Activated T-helper 17 cell treated with anti-CD3 and anti-CD28 coated beads, Interleukin-2, amount 50 U/mL, for 72 hours (primary cell): ENCODE measurements at regions not wholly inside any gene's neighbourhood (a gene's known extent, or its start where the extent isn't known, plus 50 kb on each side); places are given as distances from the start of the nearest gene placed in this dataset.

Experiments used
- ATAC-seq: fragments of 150-1000 bp; cut with Tn5 transposase; replicated peaks from 2 replicates; pipeline ENCODE4 v1.10.0; 2021; ENCODE audit warnings: mild to moderate bottlenecking, moderate library complexity
- H3K27ac Mint-ChIP-seq: one replicate; pipeline ENCODE4 v1.8.0; 2022; ENCODE audit warnings: mixed read lengths
- H3K27me3 Mint-ChIP-seq: one replicate; pipeline ENCODE4 v1.8.0; 2022; ENCODE audit warnings: mixed read lengths
- H3K36me3 Mint-ChIP-seq: one replicate; pipeline ENCODE4 v1.8.0; 2022; ENCODE audit warnings: low read depth, mild to moderate bottlenecking, mixed read lengths
- H3K4me1 Mint-ChIP-seq: one replicate; pipeline ENCODE4 v1.8.0; 2022; ENCODE audit warnings: mixed read lengths
- H3K4me3 Mint-ChIP-seq: one replicate; pipeline ENCODE4 v1.8.0; 2022; ENCODE audit warnings: mild to moderate bottlenecking, mixed read lengths
- H3K9me3 Mint-ChIP-seq: one replicate; pipeline ENCODE4 v1.8.0; 2022; ENCODE audit warnings: mixed read lengths

GRCh38 chr10:29100505-29100904 is 188.4 kb upstream of the LYZL1 start:
- Mint-ChIP-seq H3K27ac (no peak overlapping the region), H3K4me3 (no peak overlapping the region), H3K36me3 (no peaks in the 10 kb centered on the region), H3K9me3 (peaks cover 11% of the 10 kb centered on the region), H3K4me1 (no peaks in the 10 kb centered on the region), H3K27me3 (peaks cover 22% of the 10 kb centered on the region)
- no peak for ATAC-seq

- Mint-ChIP-seq H3K36me3 (no peaks in the 10 kb centered on the region), H3K4me3 (no peak overlapping the region), H3K27me3 (peaks cover 29% of the 10 kb centered on the region), H3K9me3 (peaks cover 8% of the 10 kb centered on the region), H3K27ac (no peak overlapping the region), H3K4me1 (no peaks in the 10 kb centered on the region)
- no peak for ATAC-seq
Observed at GRCh38 chr10:29102233-29102632, 186.6 kb upstream of the LYZL1 start.

- H3K4me3 Mint-ChIP-seq = no peak overlapping the region
- no peaks in the 10 kb centered on the region for H3K36me3 Mint-ChIP-seq
- H3K27ac Mint-ChIP-seq = no peak overlapping the region
- peaks cover 29% of the 10 kb centered on the region for H3K27me3 Mint-ChIP-seq
- ATAC-seq = no peak
- H3K4me1 Mint-ChIP-seq = no peaks in the 10 kb centered on the region
- H3K9me3 Mint-ChIP-seq = peaks cover 8% of the 10 kb centered on the region
Observed at GRCh38 chr10:29102636-29103035, 186.2 kb upstream of the LYZL1 start.

GRCh38 chr10:29104661-29105399 is 184.0 kb upstream of the LYZL1 start:
- H3K4me1 Mint-ChIP-seq = no peaks in the 10 kb centered on the region
- peaks cover 29% of the 10 kb centered on the region for H3K27me3 Mint-ChIP-seq
- no peak overlapping the region for H3K4me3 Mint-ChIP-seq
- no peak for ATAC-seq
- peaks cover 3% of the 10 kb centered on the region for H3K9me3 Mint-ChIP-seq
- H3K27ac Mint-ChIP-seq = no peak overlapping the region
- no peaks in the 10 kb centered on the region for H3K36me3 Mint-ChIP-seq

GRCh38 chr10:29105516-29106215 is 183.2 kb upstream of the LYZL1 start:
- Mint-ChIP-seq H3K27ac (no peak overlapping the region), H3K4me1 (no peaks in the 10 kb centered on the region), H3K4me3 (no peak overlapping the region), H3K36me3 (no peaks in the 10 kb centered on the region), H3K27me3 (peaks cover 26% of the 10 kb centered on the region), H3K9me3 (peaks cover 3% of the 10 kb centered on the region)
- no peak for ATAC-seq

- ATAC-seq = no peak
- Mint-ChIP-seq H3K27ac (no peak overlapping the region), H3K4me3 (no peak overlapping the region), H3K4me1 (no peaks in the 10 kb centered on the region), H3K9me3 (peaks cover 3% of the 10 kb centered on the region), H3K36me3 (no peaks in the 10 kb centered on the region), H3K27me3 (peaks cover 21% of the 10 kb centered on the region)
Observed at GRCh38 chr10:29106287-29106686, 182.6 kb upstream of the LYZL1 start.

GRCh38 chr10:29107866-29108498 is 180.9 kb upstream of the LYZL1 start:
- peaks cover 15% of the 10 kb centered on the region for H3K27me3 Mint-ChIP-seq
- H3K27ac Mint-ChIP-seq = no peak overlapping the region
- no peaks in the 10 kb centered on the region for H3K9me3 Mint-ChIP-seq
- no peak for ATAC-seq
- no peaks in the 10 kb centered on the region for H3K36me3 Mint-ChIP-seq
- H3K4me1 Mint-ChIP-seq = no peaks in the 10 kb centered on the region
- no peak overlapping the region for H3K4me3 Mint-ChIP-seq

- Mint-ChIP-seq H3K9me3 (no peaks in the 10 kb centered on the region), H3K4me3 (no peak overlapping the region), H3K27me3 (peaks cover 12% of the 10 kb centered on the region), H3K4me1 (no peaks in the 10 kb centered on the region), H3K36me3 (no peaks in the 10 kb centered on the region), H3K27ac (no peak overlapping the region)
- no peak for ATAC-seq
Observed at GRCh38 chr10:29109707-29110571, 178.9 kb upstream of the LYZL1 start.

GRCh38 chr10:29112827-29113615 is 175.8 kb upstream of the LYZL1 start:
- no peak for ATAC-seq
- H3K27me3 Mint-ChIP-seq = peaks cover 3% of the 10 kb centered on the region
- no peaks in the 10 kb centered on the region for H3K4me1 Mint-ChIP-seq
- peaks cover 4% of the 10 kb centered on the region for H3K9me3 Mint-ChIP-seq
- H3K27ac Mint-ChIP-seq = no peak overlapping the region
- H3K4me3 Mint-ChIP-seq = no peak overlapping the region
- no peaks in the 10 kb centered on the region for H3K36me3 Mint-ChIP-seq

- H3K27ac Mint-ChIP-seq = no peak overlapping the region
- H3K27me3 Mint-ChIP-seq = peaks cover 3% of the 10 kb centered on the region
- H3K4me1 Mint-ChIP-seq = no peaks in the 10 kb centered on the region
- no peaks in the 10 kb centered on the region for H3K36me3 Mint-ChIP-seq
- no peak overlapping the region for H3K4me3 Mint-ChIP-seq
- ATAC-seq = no peak
- peaks cover 4% of the 10 kb centered on the region for H3K9me3 Mint-ChIP-seq
Observed at GRCh38 chr10:29113616-29113945, 175.3 kb upstream of the LYZL1 start.

GRCh38 chr10:29114141-29114540 is 174.7 kb upstream of the LYZL1 start:
- Mint-ChIP-seq H3K9me3 (peaks cover 4% of the 10 kb centered on the region), H3K4me1 (no peaks in the 10 kb centered on the region), H3K4me3 (no peak overlapping the region), H3K36me3 (no peaks in the 10 kb centered on the region), H3K27ac (no peak overlapping the region), H3K27me3 (peaks cover 3% of the 10 kb centered on the region)
- ATAC-seq = no peak

GRCh38 chr10:29117781-29118180 is 171.1 kb upstream of the LYZL1 start:
- Mint-ChIP-seq H3K36me3 (no peaks in the 10 kb centered on the region), H3K4me1 (no peaks in the 10 kb centered on the region), H3K9me3 (peaks cover 4% of the 10 kb centered on the region), H3K27ac (no peak overlapping the region), H3K27me3 (no peaks in the 10 kb centered on the region), H3K4me3 (no peak overlapping the region)
- ATAC-seq = no peak

- Mint-ChIP-seq H3K4me3 (no peak overlapping the region), H3K36me3 (no peaks in the 10 kb centered on the region), H3K9me3 (peaks cover 4% of the 10 kb centered on the region), H3K4me1 (no peaks in the 10 kb centered on the region), H3K27me3 (no peaks in the 10 kb centered on the region), H3K27ac (no peak overlapping the region)
- ATAC-seq = no peak
Observed at GRCh38 chr10:29119374-29119773, 169.5 kb upstream of the LYZL1 start.

GRCh38 chr10:29120216-29120615 is 168.7 kb upstream of the LYZL1 start:
- Mint-ChIP-seq H3K27ac (no peak overlapping the region), H3K4me3 (no peak overlapping the region), H3K27me3 (peaks cover 2% of the 10 kb centered on the region), H3K4me1 (no peaks in the 10 kb centered on the region), H3K36me3 (no peaks in the 10 kb centered on the region), H3K9me3 (peaks cover 4% of the 10 kb centered on the region)
- no peak for ATAC-seq
